Left forelimb (tissue), 1 donor: ENCODE measurements at regions not wholly inside any gene's neighbourhood (a gene's known extent, or its start where the extent isn't known, plus 50 kb on each side); places are given as distances from the start of the nearest gene placed in this dataset.
"Not testable (repeated sequence)": the region's sequence is repeated elsewhere in the genome, so short reads cannot be mapped to it uniquely, and the experiment has no call there.

Experiments used
- DNase-seq: peaks from one replicate; pipeline ENCODE4 v3.0.0-alpha.2; 2018; ENCODE audit warnings: low spot score

DNA sequence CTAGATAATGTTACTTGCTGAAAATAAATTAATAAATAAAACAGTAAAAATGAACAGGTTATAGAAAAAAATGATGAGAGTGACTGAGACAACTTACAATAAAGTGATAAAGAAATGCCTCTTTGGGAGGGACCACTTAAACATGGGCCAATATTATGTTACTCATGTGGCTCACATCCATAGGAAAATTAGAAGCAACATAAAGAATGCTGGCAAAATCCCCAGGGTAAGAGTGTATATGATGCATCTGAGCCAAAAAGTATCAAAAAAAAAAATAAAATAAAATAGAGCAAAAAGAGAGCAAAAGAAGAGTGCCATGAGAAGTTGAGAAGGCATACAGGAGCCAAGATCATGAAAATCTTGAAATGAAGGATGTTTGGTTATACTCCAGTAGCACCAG, 818.0 kb downstream of the LTN1 start:
- no peak for DNase-seq

DNA sequence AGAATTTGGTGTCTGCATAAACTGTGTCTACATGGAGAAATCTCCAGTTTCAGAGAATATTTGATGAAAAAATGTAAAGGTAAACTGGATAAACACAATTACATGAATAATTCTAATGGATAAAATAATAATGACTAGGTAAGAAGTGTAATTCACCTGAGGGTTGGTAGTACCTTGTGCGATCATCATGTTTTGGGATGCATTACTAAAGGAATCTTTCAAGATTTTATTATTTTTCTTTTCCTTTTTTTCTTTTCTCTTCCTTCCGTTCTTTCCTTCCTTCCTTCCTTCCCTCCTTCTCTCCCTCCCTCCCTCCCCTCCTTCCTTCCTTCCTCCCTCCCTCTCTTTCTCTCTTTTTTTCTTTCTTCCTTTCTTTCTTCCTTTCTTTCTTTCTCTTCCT, 818.7 kb downstream of the LTN1 start:
- no peak for DNase-seq

DNA sequence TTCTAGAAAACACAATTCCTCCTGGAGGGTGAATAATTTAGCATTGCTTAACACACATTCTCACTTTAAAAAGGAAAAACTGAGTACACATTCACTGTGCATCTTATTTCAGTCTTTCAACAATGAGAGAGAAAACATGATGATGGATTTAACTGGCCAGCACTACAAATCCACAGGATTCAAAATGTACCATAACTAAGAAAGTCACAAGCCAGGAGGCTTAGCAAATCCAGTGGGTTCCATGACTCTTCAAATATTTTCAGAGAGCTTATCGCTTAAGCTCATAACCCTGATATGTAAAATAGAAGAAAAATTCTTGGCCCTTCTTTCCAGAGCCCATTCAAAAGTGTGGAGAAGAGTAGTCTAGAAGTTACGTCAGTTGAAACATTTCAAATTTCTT, 820.3 kb downstream of the LTN1 start:
- DNase-seq, result no peak

DNA sequence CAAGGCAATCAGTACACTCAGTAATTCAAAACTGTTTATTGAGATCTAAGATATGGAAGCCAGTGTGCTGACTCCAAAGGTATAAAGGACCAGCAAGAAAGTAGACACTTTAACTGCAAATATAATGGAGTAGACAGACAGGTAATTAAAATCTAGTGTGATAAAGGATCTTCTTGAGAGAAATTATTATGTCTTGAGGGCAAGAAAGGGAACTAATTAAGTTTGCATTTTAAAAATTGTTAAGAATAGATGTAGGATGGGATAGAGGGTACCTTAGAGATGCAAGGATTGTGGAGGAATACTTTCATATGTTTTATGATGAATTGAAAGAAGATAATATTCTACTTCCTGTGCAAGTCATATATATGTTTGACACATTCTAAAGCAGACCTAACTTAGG, 825.3 kb downstream of the LTN1 start:
- no peak for DNase-seq

DNA sequence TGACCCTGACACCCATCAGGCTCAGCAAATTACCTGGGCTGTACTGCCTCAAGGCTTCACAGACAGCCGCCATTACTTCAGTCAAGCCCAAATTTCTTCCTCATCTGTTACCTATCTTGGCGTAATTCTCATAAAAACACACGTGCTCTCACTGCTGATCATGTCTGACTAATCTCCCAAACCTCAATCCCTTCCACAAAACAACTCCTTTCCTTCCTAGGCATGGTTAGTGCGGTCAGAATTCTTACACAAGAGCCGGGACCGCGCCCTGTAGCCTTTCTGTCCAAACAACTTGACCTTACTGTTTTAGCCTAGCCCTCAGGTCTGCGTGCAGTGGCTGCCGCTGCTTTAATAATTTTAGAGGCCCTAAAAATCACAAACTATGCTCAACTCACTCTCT, 828.2 kb downstream of the LTN1 start:
- DNase-seq, result not testable (repeated sequence)

DNA sequence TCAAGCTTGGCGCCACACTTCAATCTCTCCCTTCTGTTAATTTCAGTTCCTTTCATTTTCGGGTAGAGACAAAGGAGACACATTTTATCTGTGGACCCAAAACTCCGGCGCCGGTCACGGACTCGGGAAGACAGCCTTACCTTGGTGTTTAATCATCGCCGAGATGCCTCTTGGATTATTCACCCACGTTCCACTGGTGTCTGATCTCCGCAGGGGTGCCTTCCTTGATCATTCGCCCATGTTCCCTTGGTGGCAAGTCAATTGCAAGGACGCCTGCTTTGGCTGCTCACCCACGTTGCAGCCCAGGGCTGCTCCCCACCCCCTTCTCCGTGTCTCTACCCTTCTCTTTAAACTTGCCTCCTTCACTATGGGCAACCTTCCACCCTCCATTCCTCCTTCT, 830.6 kb downstream of the LTN1 start:
- not testable (repeated sequence) for DNase-seq

DNA sequence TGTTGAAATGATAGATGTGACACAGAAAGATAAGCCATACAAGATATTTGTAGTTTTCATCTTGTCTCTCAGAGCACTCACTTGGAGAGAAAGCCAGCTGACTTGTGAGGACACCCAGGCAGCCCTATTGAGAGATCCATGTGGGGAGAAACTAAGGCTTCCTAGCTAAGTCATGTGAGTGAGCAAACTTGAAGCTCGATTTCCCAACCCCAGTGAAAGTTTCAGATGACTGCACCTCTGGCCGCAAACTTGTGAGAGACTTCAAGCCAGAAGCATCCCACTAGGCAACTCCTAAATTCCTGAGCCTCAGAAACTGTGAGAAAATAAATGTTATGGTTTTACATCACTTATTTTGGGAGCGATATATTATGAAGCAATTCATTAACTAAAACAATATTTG, 832.3 kb downstream of the LTN1 start:
- no peak for DNase-seq

DNA sequence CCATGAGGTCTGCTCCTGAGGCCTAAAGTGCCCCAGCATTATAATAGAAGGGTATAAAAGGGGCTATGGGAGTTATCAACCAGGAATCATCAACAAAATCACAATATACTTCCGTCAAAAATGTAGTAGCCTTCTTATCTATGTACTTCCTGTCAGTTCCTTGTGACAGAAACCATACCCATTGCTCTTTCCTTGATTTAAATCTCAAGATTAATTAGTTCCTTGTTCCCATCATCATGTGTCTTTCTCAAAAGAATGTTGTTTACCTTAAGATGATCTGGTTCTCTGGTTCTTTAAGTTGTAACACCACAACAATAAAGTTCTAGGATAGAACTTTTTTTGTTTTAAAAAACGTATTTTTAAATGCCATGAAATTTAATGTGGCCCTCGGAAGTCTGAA, 833.3 kb downstream of the LTN1 start:
- DNase-seq, result no peak

DNA sequence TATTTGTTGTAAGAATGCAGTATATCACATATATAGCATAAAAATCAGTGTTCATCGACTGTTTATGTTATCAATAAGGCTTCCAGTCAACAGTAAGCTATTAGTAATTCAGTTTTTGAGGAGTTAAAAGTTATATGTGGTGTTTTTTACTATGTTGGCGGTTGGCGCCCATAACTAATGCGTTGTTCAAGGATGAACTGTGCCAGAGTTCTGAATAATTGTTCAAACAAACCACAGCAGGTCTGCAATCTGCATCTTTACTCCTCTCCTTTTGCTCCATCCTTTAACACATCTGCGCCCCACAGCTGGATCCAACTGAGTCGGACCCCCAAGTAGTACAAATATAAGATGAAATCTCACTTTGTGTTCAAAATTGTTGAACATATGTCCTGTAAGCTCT, 836.1 kb downstream of the LTN1 start:
- no peak for DNase-seq

DNA sequence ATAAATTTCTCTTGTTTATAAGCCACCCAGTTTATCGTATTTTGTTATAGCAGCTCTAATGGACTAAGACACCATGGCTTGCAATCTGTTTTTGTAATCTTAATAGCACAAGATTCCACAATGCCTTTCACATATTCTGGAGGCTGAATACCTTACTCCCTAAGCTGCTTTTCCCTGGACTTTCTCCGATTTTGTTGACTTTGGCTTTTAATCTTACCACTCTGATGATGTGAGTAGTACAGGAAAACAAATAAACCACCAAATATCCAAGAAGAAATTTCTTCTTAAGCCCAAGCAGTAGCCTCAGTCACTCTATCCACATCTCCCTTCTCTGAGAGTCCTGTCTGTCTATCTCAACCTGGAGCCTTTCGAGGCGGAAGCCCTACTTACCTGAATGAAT, 838.6 kb downstream of the LTN1 start:
- DNase-seq, result no peak

DNA sequence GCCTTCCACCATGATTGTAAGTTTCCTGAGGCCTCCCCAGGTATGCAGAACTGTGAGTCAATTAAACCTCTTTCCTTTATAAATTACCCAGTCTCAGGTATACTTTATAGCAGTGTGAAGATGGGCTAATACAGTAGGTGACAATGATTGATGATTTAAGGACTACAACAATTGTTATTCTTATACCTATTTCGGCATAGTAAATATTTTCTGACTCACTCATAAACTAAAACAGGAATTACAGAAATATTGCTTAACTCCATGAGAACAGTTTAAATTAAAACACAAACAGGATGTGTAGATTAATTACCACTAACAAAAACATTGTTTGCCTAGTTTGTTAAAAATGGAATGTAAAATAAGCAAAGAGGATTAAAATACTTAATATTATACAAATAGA, 839.9 kb downstream of the LTN1 start:
- no peak for DNase-seq

DNA sequence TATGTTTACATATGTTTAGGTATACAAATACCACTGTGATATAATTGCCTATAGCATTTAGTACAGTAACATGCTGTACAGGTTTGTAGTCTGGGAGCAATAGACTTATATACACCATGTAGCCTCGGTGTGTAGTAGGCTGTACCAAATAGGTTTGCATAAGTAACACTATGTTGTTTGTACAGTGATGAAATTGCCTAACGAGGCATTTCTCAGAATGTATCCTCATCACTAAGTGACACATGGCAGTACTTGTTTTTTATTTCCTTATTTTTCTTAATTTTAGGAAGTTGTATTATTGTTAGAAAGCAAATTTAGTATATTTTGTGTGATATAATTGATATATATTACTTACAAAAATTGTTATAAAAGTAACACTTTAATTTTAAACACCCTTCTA, 840.9 kb downstream of the LTN1 start:
- no peak for DNase-seq

DNA sequence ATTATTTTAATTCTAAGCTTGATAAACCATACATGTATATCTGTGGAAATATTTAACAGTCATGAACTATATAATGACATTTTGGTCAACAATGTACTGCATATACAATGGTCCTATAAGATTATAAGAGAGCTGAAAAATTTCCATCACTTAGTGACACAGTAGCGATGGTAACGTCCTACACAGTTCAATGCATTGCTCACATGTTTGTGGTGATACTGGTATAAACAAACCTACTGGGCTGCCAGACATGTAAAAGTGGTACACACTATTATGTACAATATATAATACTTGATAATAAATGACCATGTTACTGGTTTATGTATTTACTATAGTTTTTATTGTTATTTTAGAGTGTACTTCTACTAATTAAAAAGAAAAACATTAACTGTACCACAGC, 841.9 kb downstream of the LTN1 start:
- no peak for DNase-seq

DNA sequence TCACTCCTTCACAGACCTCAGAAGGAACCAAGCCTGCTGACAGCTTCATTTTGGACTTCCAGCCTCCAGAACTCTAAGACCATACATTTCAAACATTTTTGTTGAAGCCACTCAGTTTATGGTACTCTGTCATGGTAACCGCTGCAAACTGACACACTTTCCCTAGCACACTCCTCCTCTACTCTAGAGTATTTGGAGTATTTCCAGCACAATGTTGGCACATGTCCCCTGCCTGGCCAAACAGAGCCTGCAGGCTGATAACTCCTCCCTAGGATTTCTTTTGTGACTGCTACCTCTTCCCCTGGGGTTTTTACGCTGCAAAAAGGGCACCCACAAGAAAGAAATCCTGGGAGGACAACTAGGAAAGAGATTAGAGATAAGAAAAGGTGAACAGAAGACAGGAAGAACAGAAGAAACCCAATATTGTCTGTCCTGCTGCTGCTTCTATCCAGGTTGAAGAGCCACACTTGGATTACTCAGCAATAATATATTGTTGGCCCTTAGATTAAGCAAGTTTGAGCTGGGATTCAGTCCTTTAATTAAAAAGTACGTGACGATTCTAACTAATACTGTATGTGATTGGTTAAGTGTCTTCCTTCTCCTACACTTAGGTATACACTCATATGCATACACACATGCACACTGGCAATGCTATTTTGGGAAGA, 844.1 kb downstream of the LTN1 start:
- no peak for DNase-seq

DNA sequence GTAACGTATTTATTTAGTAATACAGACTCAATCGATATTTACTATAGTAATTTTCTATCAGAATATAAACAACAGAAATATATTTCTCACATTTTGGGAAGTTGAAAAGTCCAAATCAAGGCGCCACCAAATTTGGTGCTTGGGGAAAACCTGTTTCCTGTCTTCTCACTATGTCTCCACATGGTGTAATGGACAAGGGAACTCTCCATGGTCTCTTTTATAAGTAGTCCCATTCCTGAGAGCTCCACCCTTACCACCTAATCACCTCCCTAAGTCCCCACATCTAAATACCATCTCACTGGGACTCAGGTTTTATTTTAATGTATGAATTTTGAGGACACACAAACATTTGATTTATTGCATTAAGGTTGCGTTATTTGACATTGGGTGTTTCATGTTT, 848.0 kb downstream of the LTN1 start:
- DNase-seq, result no peak

DNA sequence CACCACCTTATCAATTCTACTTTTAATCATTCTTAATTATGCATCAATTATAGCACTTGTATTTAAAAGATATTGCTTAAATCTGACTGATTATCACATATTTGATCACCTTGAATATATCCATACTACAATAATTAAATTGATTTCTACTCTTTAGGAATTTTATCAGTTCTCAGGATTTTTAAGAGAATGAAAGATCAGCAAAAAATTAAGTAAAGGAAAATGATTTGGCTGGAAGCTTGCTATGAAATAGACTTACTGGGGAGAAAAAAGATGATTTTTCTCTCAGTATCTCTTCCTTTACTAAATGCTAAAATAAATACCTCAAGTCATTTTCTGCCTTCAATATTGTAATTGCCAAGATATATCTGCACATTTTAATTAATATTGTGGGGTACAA, 848.6 kb downstream of the LTN1 start:
- DNase-seq, result no peak

DNA sequence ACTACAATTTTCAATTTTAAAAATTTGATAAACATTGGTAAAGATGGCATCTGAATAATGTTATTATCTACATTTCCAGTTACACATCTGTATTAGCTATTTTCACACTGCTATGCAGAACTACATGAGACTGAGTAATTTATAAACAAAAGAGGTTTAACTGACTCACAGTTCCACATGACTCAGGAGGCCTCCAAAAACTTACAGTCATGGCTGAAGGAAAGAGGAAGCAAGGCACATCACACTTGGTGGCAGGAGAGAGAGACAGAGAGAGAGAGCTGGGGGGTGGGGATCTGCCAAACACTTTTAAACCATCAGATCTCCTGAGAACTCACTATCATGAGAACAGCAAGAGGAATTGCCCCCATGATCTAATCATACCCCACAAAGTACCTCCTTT, 850.0 kb downstream of the LTN1 start:
- DNase-seq, result no peak

DNA sequence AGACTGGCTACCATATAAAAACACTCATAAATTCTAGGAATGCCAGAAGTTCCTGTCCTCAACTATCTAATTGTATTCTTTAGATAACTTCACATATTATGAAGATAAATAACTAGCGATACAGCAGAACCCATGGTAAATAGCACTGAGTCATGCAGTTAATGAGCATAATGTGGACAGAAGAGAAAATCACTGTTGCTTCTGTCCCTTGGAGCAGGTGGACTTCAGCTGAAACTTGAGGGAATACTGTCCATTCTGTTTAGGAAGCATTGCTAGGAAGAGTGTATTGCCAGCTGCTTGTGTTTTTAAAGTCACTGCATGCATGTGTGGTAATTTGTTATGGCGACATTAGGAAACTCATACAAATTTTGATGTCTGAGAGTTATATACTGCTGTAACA, 854.4 kb downstream of the LTN1 start:
- DNase-seq, result no peak

DNA sequence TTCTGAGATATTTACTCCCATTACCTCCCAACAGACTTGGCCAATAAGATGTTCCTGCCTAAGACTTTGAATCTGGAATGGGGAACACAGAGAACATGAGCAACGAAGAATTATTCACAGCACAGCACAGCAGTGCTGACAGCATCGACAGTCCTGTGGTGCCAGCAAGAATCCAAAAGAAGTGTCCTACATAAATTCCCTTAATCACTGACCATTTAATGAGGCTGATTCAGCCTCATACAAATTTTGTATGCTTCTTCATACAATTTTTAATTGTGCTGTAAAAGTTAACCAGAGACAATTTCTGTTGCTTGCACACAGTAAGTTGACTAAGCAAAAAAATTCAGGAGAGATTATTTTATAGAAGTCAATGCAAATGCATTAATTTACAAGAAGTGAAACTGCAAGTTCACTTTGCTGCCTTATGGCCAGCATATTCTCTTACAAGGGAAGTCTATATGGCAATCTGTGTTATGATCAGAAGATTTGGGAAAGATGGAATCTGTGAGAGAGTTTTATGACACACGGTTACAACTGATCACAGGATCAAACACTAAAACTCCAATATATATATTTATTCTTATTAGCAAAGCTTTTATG, 855.9 kb downstream of the LTN1 start:
- no peak for DNase-seq

DNA sequence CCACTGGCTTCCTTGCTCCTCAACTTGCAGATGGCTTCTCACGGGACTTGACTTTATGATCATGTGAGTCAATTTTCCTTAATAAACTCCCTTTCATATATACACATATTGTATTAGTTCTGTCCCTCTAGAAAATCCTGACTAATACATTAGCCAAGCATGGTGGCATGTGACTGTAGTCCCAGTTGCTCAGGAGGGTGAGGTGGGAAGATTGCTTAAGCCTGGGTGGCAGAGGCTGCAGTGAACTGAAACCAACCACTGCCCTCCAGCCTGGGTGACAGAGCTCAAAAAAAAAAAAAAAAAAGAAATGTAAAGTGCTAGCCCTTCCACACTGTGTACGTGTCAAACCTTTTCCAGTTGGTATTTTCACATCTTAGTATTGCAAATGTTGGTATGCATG, 857.0 kb downstream of the LTN1 start:
- no peak for DNase-seq

DNA sequence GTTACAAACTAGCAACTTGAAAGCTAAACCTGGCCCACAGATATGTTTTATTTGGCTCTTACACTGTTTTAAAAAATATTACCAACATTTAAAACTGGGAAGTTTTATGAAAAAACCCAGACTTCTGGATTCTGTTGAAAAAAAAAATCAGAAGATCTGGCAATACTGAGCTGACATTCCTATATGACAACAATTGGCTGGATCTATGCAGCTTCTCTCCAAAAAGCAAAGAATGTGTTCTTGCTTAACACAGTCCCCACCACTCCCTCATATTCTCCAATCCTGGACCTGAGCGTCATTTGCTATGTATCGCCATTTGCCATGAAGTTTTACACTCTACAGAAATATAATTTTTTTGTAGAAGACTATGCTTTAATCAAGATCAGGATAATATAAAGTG, 859.6 kb downstream of the LTN1 start:
- DNase-seq, result no peak

DNA sequence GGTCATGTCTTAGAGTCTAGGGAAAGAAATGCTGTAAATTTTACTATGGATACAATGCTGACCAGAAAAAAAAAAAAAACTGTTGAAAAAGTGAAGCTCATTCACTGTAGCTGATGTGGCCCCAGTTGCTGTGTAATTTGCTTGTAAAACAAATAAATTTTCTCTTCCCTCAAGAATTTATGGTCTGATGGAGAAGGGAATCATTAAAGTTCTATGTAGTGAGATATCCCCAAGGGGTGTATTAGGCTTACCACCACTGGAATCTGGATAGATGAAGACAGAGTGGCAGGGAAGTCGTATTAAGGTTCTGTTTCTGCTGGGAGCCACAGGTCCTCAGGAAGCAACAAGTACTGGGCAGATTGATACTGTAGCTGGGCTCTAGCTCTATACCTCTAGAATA, 860.0 kb downstream of the LTN1 start:
- no peak for DNase-seq

DNA sequence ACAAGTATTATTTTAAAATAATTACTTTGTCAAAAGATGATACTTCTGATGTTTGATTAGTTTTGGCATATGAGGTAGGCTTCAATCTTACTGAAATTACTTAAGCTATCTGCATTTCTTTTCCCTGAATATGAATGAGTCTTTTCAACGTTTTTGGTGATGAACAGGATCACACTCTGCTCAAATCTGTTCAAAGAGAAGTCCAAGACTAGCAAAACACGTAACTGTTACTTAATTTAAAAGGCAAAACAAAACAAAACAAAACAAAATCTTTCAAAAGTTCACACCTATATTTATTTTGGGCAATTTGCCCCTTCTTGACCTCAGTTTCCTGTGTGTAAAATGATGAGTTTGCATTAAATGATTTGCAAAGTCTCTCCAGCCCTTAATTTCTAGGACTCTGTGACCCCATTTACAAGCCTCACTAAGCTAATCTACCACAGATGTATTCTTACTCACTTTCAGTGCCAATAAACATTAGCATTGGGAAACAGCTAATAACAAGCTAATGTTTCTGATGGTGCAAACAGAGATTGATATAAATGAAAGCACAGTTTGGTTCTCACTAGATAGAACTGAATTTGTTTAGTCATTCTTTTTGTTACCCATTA, 865.4 kb downstream of the LTN1 start:
- DNase-seq, result no peak
